HS-27A (cell line): ENCODE measurements at regions not wholly inside any gene's neighbourhood (a gene's known extent, or its start where the extent isn't known, plus 50 kb on each side); places are given as distances from the start of the nearest gene placed in this dataset.
A peak's percentile ranks its signal among the peaks of the same experiment; 100 is the strongest.

Experiments used
- DNase-seq: peaks from one replicate; pipeline ENCODE4 v3.0.0-alpha.2; 2012; ENCODE audit warnings: low read depth, missing footprints

- DNase-seq, result no peak
These were observed 1109.3 kb downstream of the ROBO2 start for GRCh38 chr3:78148986-78149717.

- no peak for DNase-seq
These were observed 1114.1 kb downstream of the ROBO2 start for GRCh38 chr3:78153973-78154372.

GRCh38 chr3:78154521-78155186 is 1114.8 kb downstream of the ROBO2 start:
- DNase-seq, result no peak

GRCh38 chr3:78161736-78162135 is 1121.8 kb downstream of the ROBO2 start:
- DNase-seq, result no peak

- DNase-seq, result no peak
These were observed 1123.5 kb downstream of the ROBO2 start for GRCh38 chr3:78163379-78163778.

- DNase-seq, result no peak
These were observed 1126.0 kb downstream of the ROBO2 start for GRCh38 chr3:78165876-78166275.

GRCh38 chr3:78174821-78175220 is 1134.9 kb downstream of the ROBO2 start:
- DNase-seq, result no peak

- no peak for DNase-seq
These were observed 1137.0 kb downstream of the ROBO2 start for GRCh38 chr3:78176869-78177268.

GRCh38 chr3:78177780-78178179 is 1137.9 kb downstream of the ROBO2 start:
- DNase-seq, result no peak

GRCh38 chr3:78178209-78178608 is 1138.3 kb downstream of the ROBO2 start:
- no peak for DNase-seq

- DNase-seq, result no peak
These were observed 1139.0 kb downstream of the ROBO2 start for GRCh38 chr3:78178740-78179363.

- no peak for DNase-seq
These were observed 1144.2 kb downstream of the ROBO2 start for GRCh38 chr3:78183906-78184599.

GRCh38 chr3:78186404-78186803 is 1146.5 kb downstream of the ROBO2 start:
- DNase-seq, result no peak

GRCh38 chr3:78201091-78201490 is 1161.2 kb downstream of the ROBO2 start:
- DNase-seq, result no peak

GRCh38 chr3:78204977-78205376 is 1165.1 kb downstream of the ROBO2 start:
- DNase-seq, result peak; percentile 2

- DNase-seq, result no peak
These were observed 1181.4 kb downstream of the ROBO2 start for GRCh38 chr3:78221300-78221699.

GRCh38 chr3:78221796-78222195 is 1181.9 kb downstream of the ROBO2 start:
- DNase-seq, result no peak

- DNase-seq, result no peak
These were observed 1195.9 kb downstream of the ROBO2 start for GRCh38 chr3:78235841-78236240.

- DNase-seq, result no peak
These were observed 1198.9 kb downstream of the ROBO2 start for GRCh38 chr3:78238811-78239210.

- DNase-seq, result no peak
These were observed 1202.8 kb downstream of the ROBO2 start for GRCh38 chr3:78242724-78243123.

- DNase-seq, result no peak
These were observed 1204.2 kb downstream of the ROBO2 start for GRCh38 chr3:78244136-78244535.

- no peak for DNase-seq
These were observed 1209.4 kb downstream of the ROBO2 start for GRCh38 chr3:78249294-78249693.

- no peak for DNase-seq
These were observed 1214.0 kb downstream of the ROBO2 start for GRCh38 chr3:78253860-78254259.
